H9 (cell line): ENCODE measurements at regions not wholly inside any gene's neighbourhood (a gene's known extent, or its start where the extent isn't known, plus 50 kb on each side); places are given as distances from the start of the nearest gene placed in this dataset.

Source experiments
- DNase-seq: peaks from one replicate; pipeline ENCODE4 v3.0.0-alpha.2; 2017
- H2AFZ ChIP-seq: one replicate; pipeline ENCODE4 v1.6.1; 2013; ENCODE audit warnings: mild to moderate bottlenecking, low read length, control low read depth, moderate library complexity
- H2AK5ac ChIP-seq: 2 replicates; pipeline ENCODE4 v1.6.1; 2013; ENCODE audit warnings: low read length, control low read depth, mixed read lengths; ENCODE audit not compliant: insufficient read length
- H2BK120ac ChIP-seq: one replicate; pipeline ENCODE4 v1.6.1; 2013; ENCODE audit warnings: low read depth, mild to moderate bottlenecking, low read length, control low read depth, inconsistent platforms; ENCODE audit not compliant: poor library complexity, severe bottlenecking
- H2BK12ac ChIP-seq: 2 replicates; pipeline ENCODE4 v1.6.1; 2013; ENCODE audit warnings: low read length, control low read depth, mixed read lengths, low read depth; ENCODE audit not compliant: insufficient read length
- H2BK15ac ChIP-seq: 2 replicates; pipeline ENCODE4 v1.6.1; 2013; ENCODE audit warnings: low read depth, low read length, control low read depth
- H2BK20ac ChIP-seq: one replicate; pipeline ENCODE4 v1.6.1; 2013; ENCODE audit warnings: low read depth, mild to moderate bottlenecking, low read length, control low read depth, inconsistent platforms; ENCODE audit not compliant: poor library complexity, severe bottlenecking
- H2BK5ac ChIP-seq: 2 replicates; pipeline ENCODE4 v1.6.1; 2013; ENCODE audit warnings: low read length, control low read depth, mixed read lengths; ENCODE audit not compliant: insufficient read length
- H3K14ac ChIP-seq: 2 replicates; pipeline ENCODE4 v1.6.1; 2013; ENCODE audit warnings: low read length, control low read depth; ENCODE audit not compliant: insufficient read depth
- H3K18ac ChIP-seq: 2 replicates; pipeline ENCODE4 v1.6.1; 2013; ENCODE audit warnings: low read depth, mild to moderate bottlenecking, mixed read lengths, low read length, control low read depth; ENCODE audit not compliant: insufficient read length
- H3K23ac ChIP-seq: 2 replicates; pipeline ENCODE4 v1.6.1; 2013; ENCODE audit warnings: low read length, control low read depth, mixed read lengths, low read depth; ENCODE audit not compliant: insufficient read length
- H3K23me2 ChIP-seq: 2 replicates; pipeline ENCODE4 v1.6.1; 2013; ENCODE audit warnings: low read depth, mild to moderate bottlenecking, mixed read lengths, low read length, control low read depth; ENCODE audit not compliant: insufficient read length, poor library complexity, severe bottlenecking
- H3K27ac ChIP-seq: 2 replicates; pipeline ENCODE4 v1.5.1; 2013; ENCODE audit warnings: low read length, control low read depth, mixed read lengths, low read depth; ENCODE audit not compliant: insufficient read length
- H3K27me3 ChIP-seq: 2 replicates; pipeline ENCODE4 v1.6.1; 2013; ENCODE audit warnings: low read length, control low read depth, inconsistent platforms; ENCODE audit not compliant: insufficient read depth
- H3K4ac ChIP-seq: 2 replicates; pipeline ENCODE4 v1.6.1; 2013; ENCODE audit warnings: low read depth, mild to moderate bottlenecking, control low read depth, inconsistent platforms, low read length, moderate library complexity
- H3K4me1 ChIP-seq: 2 replicates; pipeline ENCODE4 v1.6.1; 2013; ENCODE audit warnings: low read length, control low read depth, inconsistent platforms; ENCODE audit not compliant: insufficient read depth
- H3K4me2 ChIP-seq: 2 replicates; pipeline ENCODE4 v1.6.1; 2013; ENCODE audit warnings: low read length, control low read depth, mixed read lengths; ENCODE audit not compliant: insufficient read length, insufficient read depth
- H3K56ac ChIP-seq: 2 replicates; pipeline ENCODE4 v1.6.1; 2013; ENCODE audit warnings: low read depth, mild to moderate bottlenecking, mixed read lengths, low read length, control low read depth; ENCODE audit not compliant: insufficient read length
- H3K79me1 ChIP-seq: 2 replicates; pipeline ENCODE4 v1.6.1; 2013; ENCODE audit warnings: low read depth, mild to moderate bottlenecking, moderate library complexity, low read length, control low read depth, inconsistent platforms; ENCODE audit not compliant: insufficient read depth, poor library complexity, severe bottlenecking
- H3K79me2 ChIP-seq: 2 replicates; pipeline ENCODE4 v1.6.1; 2013; ENCODE audit warnings: low read length, control low read depth, inconsistent platforms; ENCODE audit not compliant: insufficient read depth
- H3K9ac ChIP-seq: 2 replicates; pipeline ENCODE4 v1.6.1; 2013; ENCODE audit warnings: low read length, control low read depth, mixed read lengths; ENCODE audit not compliant: insufficient read length; ENCODE audit errors: extremely low read depth
- H3K9me3 ChIP-seq: one replicate; pipeline ENCODE4 v1.6.1; 2013; ENCODE audit warnings: low read depth, low read length, inconsistent platforms; ENCODE audit not compliant: control insufficient read depth
- H3T11ph ChIP-seq: one replicate; pipeline ENCODE4 v1.6.1; 2013; ENCODE audit warnings: mild to moderate bottlenecking, low read length, control low read depth, inconsistent platforms
- H4K20me1 ChIP-seq: one replicate; pipeline ENCODE4 v1.6.1; 2013; ENCODE audit not compliant: control insufficient read depth, insufficient read length, insufficient read depth
- H4K5ac ChIP-seq: 2 replicates; pipeline ENCODE4 v1.6.1; 2013; ENCODE audit warnings: low read depth, mild to moderate bottlenecking, mixed read lengths, low read length, control low read depth; ENCODE audit not compliant: insufficient read length
- H4K8ac ChIP-seq: replicated peaks from 2 replicates; pipeline ENCODE4 v1.6.1; 2013; ENCODE audit warnings: low read length, control low read depth, mixed read lengths, low read depth; ENCODE audit not compliant: insufficient read length
- H4K91ac ChIP-seq: 2 replicates; pipeline ENCODE4 v1.6.1; 2013; ENCODE audit warnings: low read depth, mild to moderate bottlenecking, moderate library complexity, mixed read lengths, low read length, control low read depth; ENCODE audit not compliant: insufficient read length
- H3K27ac Mint-ChIP-seq, 3 experiments: 2 replicates in 2 of 3; 3 replicates in 1 of 3; pipeline ENCODE4 v1.8.0; 2020 to 2021; ENCODE audit warnings: mixed read lengths in 3 of 3, mild to moderate bottlenecking in 1 of 3, moderate library complexity in 1 of 3
- H3K27me3 Mint-ChIP-seq: 2 replicates; pipeline ENCODE4 v1.8.0; 2021; ENCODE audit warnings: low read depth, mild to moderate bottlenecking, moderate library complexity, mixed read lengths
- H3K36me3 Mint-ChIP-seq, 3 experiments: 2 replicates in 2 of 3; 3 replicates in 1 of 3; pipeline ENCODE4 v1.8.0; 2020 to 2021; ENCODE audit warnings: low read depth in 3 of 3, mixed read lengths in 3 of 3; ENCODE audit not compliant: insufficient read depth in 1 of 3
- H3K4me1 Mint-ChIP-seq, 2 experiments: 2 replicates each; pipeline ENCODE4 v1.8.0; 2020; ENCODE audit warnings: mixed read lengths in 2 of 2
- H3K4me3 Mint-ChIP-seq, 2 experiments: 2 replicates in 1 of 2; 3 replicates in 1 of 2; pipeline ENCODE4 v1.8.0; 2020 to 2021; ENCODE audit warnings: mild to moderate bottlenecking in 2 of 2, mixed read lengths in 2 of 2, moderate library complexity in 1 of 2
- H3K9me3 Mint-ChIP-seq, 2 experiments: 2 replicates in 1 of 2; 3 replicates in 1 of 2; pipeline ENCODE4 v1.8.0; 2020; ENCODE audit warnings: mild to moderate bottlenecking in 2 of 2, mixed read lengths in 2 of 2, moderate library complexity in 1 of 2
- CTCF ChIP-seq: fragments of 200-600 bp; sonication (generic); conservative IDR thresholded peaks from 3 replicates; pipeline ENCODE4 v1.8.0; 2021; ENCODE audit warnings: antibody characterized with exemption, mild to moderate bottlenecking
- WGBS: extraction: QIAGEN DNeasy Blood & Tissue Kit; methylation state at CpG from one replicate; pipeline ENCODE4 v1.1.7; 2013; ENCODE audit warnings: missing lambda C conversion rate, low lambda C conversion rate, mixed read lengths; ENCODE audit not compliant: insufficient read length; ENCODE audit errors: extremely low coverage; 5-methylcytosine and 5-hydroxymethylcytosine counted together

GRCh38 chr20:11753155-11753554, 164.5 kb upstream of the BTBD3 start:
- H3K18ac ChIP-seq: no peak overlapping the region
- DNase-seq: no peak
- no peak overlapping the region for H3T11ph ChIP-seq
- H3K36me3 Mint-ChIP-seq: no peaks in the 10 kb centered on the region
- no peak overlapping the region for H3K9ac ChIP-seq
- no peaks in the 10 kb centered on the region for H3K9me3 ChIP-seq
- H3K4me2 ChIP-seq: no peak overlapping the region
- H3K9me3 Mint-ChIP-seq: peaks cover 0 to 7% of the 10 kb centered on the region in 2 experiments; a peak in 3 of 5 replicates
- H2AFZ ChIP-seq: no peak overlapping the region
- H4K91ac ChIP-seq: no peak overlapping the region
- no peak overlapping the region for H2BK5ac ChIP-seq
- no peaks in the 10 kb centered on the region for H3K27me3 Mint-ChIP-seq
- H4K20me1 ChIP-seq: no peaks in the 10 kb centered on the region
- no peak overlapping the region for H3K27ac Mint-ChIP-seq
- no peak overlapping the region for H2BK120ac ChIP-seq
- H2BK15ac ChIP-seq: no peak overlapping the region
- H3K4ac ChIP-seq: no peak overlapping the region
- no peak for TF ChIP-seq CTCF
- no peak overlapping the region for H2AK5ac ChIP-seq
- H3K79me1 ChIP-seq: no peaks in the 10 kb centered on the region
- H2BK12ac ChIP-seq: no peak overlapping the region
- no peak overlapping the region for H2BK20ac ChIP-seq
- no peaks in the 10 kb centered on the region for H3K4me1 ChIP-seq
- no CpG with 5 or more reads among the region's 2 CpGs for WGBS
- H4K8ac ChIP-seq: no peak overlapping the region
- H3K27me3 ChIP-seq: no peaks in the 10 kb centered on the region
- no peaks in the 10 kb centered on the region for H3K79me2 ChIP-seq
- H3K23ac ChIP-seq: no peak overlapping the region
- no peak overlapping the region for H3K27ac ChIP-seq
- no peak overlapping the region for H3K14ac ChIP-seq
- no peaks in the 10 kb centered on the region for H3K23me2 ChIP-seq
- no peak overlapping the region for H3K4me3 Mint-ChIP-seq
- H3K56ac ChIP-seq: no peak overlapping the region
- peaks cover 13 to 14% of the 10 kb centered on the region in 2 experiments; a peak in 3 of 4 replicates for H3K4me1 Mint-ChIP-seq
- no peak overlapping the region for H4K5ac ChIP-seq
